SK-N-SH treated with all-trans-retinoic acid at 6 μM for 48 hours (cell line): ENCODE measurements at regions not wholly inside any gene's neighbourhood (a gene's known extent, or its start where the extent isn't known, plus 50 kb on each side); places are given as distances from the start of the nearest gene placed in this dataset.

Experiments
- CREB5 ChIP-seq: fragments of 250-450 bp; sonication (Bioruptor Pico); IDR thresholded peaks from 2 replicates; pipeline ENCODE4 v1.5.1; 2020; ENCODE audit warnings: low read depth, mild to moderate bottlenecking, moderate library complexity
- CSDC2 ChIP-seq: fragments of 250-450 bp; sonication (Bioruptor Pico); IDR thresholded peaks from 2 replicates; pipeline ENCODE4 v1.5.0; 2020; ENCODE audit warnings: mild to moderate bottlenecking, moderate library complexity
- CSRNP3 ChIP-seq: fragments of 250-450 bp; sonication (Bioruptor Pico); IDR thresholded peaks from 2 replicates; pipeline ENCODE4 v1.5.1; 2021; ENCODE audit warnings: mild to moderate bottlenecking, moderate library complexity
- PATZ1 ChIP-seq: fragments of 250-450 bp; sonication (Bioruptor Pico); IDR thresholded peaks from 2 replicates; pipeline ENCODE4 v1.8.0; 2020; ENCODE audit warnings: mild to moderate bottlenecking, moderate library complexity, borderline replicate concordance
- ZFP30 ChIP-seq: fragments of 450-650 bp; formaldehyde crosslinking; IDR thresholded peaks from 2 replicates; pipeline ENCODE4 v1.5.0; 2022; ENCODE audit warnings: mild to moderate bottlenecking, moderate library complexity

- TF ChIP-seq CSRNP3 (CRISPR knock-in tag): no peak
- TF ChIP-seq CSDC2: no peak
- TF ChIP-seq PATZ1 (CRISPR knock-in tag): no peak
- TF ChIP-seq ZFP30 (CRISPR knock-in tag): no peak
- TF ChIP-seq CREB5 (CRISPR knock-in tag): no peak
Measured at GRCh38 chr7:68272507-68272906, 1275.9 kb downstream of the TYW1 start.
